H7 (cell line): ENCODE measurements at regions not wholly inside any gene's neighbourhood (a gene's known extent, or its start where the extent isn't known, plus 50 kb on each side); places are given as distances from the start of the nearest gene placed in this dataset.
"Not testable (repeated sequence)": the region's sequence is repeated elsewhere in the genome, so short reads cannot be mapped to it uniquely, and the experiment has no call there.

Source experiments
- DNase-seq: peaks from one replicate; pipeline ENCODE4 v3.0.0; 2012
- H3K27me3 ChIP-seq: 2 replicates; pipeline ENCODE4 v1.6.0; 2011; ENCODE audit warnings: mild to moderate bottlenecking, low read length; ENCODE audit not compliant: control insufficient read depth, insufficient read depth
- H3K36me3 ChIP-seq: replicated peaks from 2 replicates; pipeline ENCODE4 v1.5.1; 2011; ENCODE audit warnings: low read length; ENCODE audit not compliant: control insufficient read depth, insufficient read depth
- H3K4me3 ChIP-seq: 2 replicates; pipeline ENCODE4 v1.5.1; 2011; ENCODE audit warnings: low read depth, mild to moderate bottlenecking, control low read depth, low read length, moderate library complexity; ENCODE audit not compliant: insufficient read depth

- Histone ChIP-seq H3K27me3 (no peaks in the 10 kb centered on the region), H3K4me3 (no peak overlapping the region), H3K36me3 (no peaks in the 10 kb centered on the region)
- DNase-seq, result no peak
These were observed 101.4 kb downstream of the NDFIP1 start for GRCh38 chr5:142210011-142210410.

GRCh38 chr5:142208777-142209312 lies 100.3 kb downstream of the NDFIP1 start:
- H3K4me3 ChIP-seq, result no peak overlapping the region
- no peaks in the 10 kb centered on the region for H3K27me3 ChIP-seq
- no peak for DNase-seq
- H3K36me3 ChIP-seq, result no peaks in the 10 kb centered on the region

GRCh38 chr5:142208244-142208643 lies 99.7 kb downstream of the NDFIP1 start:
- H3K4me3 ChIP-seq, DNase-seq, H3K36me3 ChIP-seq, H3K27me3 ChIP-seq: not testable (repeated sequence)

GRCh38 chr5:142206801-142207200 lies 98.2 kb downstream of the NDFIP1 start:
- Histone ChIP-seq H3K27me3 (no peaks in the 10 kb centered on the region), H3K4me3 (no peak overlapping the region), H3K36me3 (no peaks in the 10 kb centered on the region)
- DNase-seq, result no peak

- H3K36me3 ChIP-seq, result no peaks in the 10 kb centered on the region
- no peaks in the 10 kb centered on the region for H3K27me3 ChIP-seq
- DNase-seq, result no peak
- no peak overlapping the region for H3K4me3 ChIP-seq
These were observed 95.6 kb downstream of the NDFIP1 start for GRCh38 chr5:142204219-142204618.
